ENCODE measurements at regions not wholly inside any gene's neighbourhood (a gene's known extent, or its start where the extent isn't known, plus 50 kb on each side); places are given as distances from the start of the nearest gene placed in this dataset.

GRCh38 chr4:108428923-108429322 lies 191.5 kb upstream of the RPL34 start:
- no peaks in the 10 kb centered on the region for H3K36me3 ChIP-seq (ENCODE audit: control insufficient read depth, insufficient read depth, low read length)
- Mint-ChIP-seq H3K4me3 (no peak overlapping the region), H3K36me3 (no peaks in the 10 kb centered on the region), H3K9me3 (no peaks in the 10 kb centered on the region), H3K4me1 (peaks cover 6 to 7% of the 10 kb centered on the region in 2 donors), H3K27ac (no peak overlapping the region), H3K27me3 (ENCODE audit: low read depth in 2 of 2) (no peaks in the 10 kb centered on the region)
- intact Hi-C loops (cut with micrococcal nuclease), result no loop called here
- TF ChIP-seq CTCF (IDR thresholded peaks at IDR 0.05), result no peak
- H3K27me3 ChIP-seq (ENCODE audit: control insufficient read depth, insufficient read depth, low read length), result no peaks in the 10 kb centered on the region
- no peak overlapping the region for H3K4me3 ChIP-seq (ENCODE audit: low read length)
- H3K9me3 ChIP-seq (ENCODE audit: control insufficient read depth, insufficient read depth, low read length), result no peaks in the 10 kb centered on the region
- ATAC-seq, result no peak
- no peak for DNase-seq
- no peak overlapping the region for H3K27ac ChIP-seq (ENCODE audit: low read length)
- H3K4me1 ChIP-seq (ENCODE audit: control insufficient read depth, insufficient read depth, low read length), result peaks cover 4% of the 10 kb centered on the region
- 87% methylated on average over 3 of the region's 3 CpGs for WGBS (ENCODE audit: insufficient coverage)

GRCh38 chr4:108427946-108428485 lies 192.4 kb upstream of the RPL34 start:
- no peak overlapping the region for H3K4me3 Mint-ChIP-seq
- no peaks in the 10 kb centered on the region for H3K27me3 Mint-ChIP-seq (ENCODE audit: low read depth in 2 of 2)
- no peaks in the 10 kb centered on the region for H3K9me3 Mint-ChIP-seq
- H3K4me3 ChIP-seq (ENCODE audit: low read length), result no peak overlapping the region
- H3K27ac ChIP-seq (ENCODE audit: low read length), result no peak overlapping the region
- H3K4me1 ChIP-seq (ENCODE audit: control insufficient read depth, insufficient read depth, low read length), result no peaks in the 10 kb centered on the region
- no peak for DNase-seq
- H3K27ac Mint-ChIP-seq, result no peak overlapping the region
- no peak for TF ChIP-seq CTCF (IDR thresholded peaks at IDR 0.05)
- 82% methylated on average over 2 of the region's 2 CpGs for WGBS (ENCODE audit: insufficient coverage)
- H3K36me3 Mint-ChIP-seq, result no peaks in the 10 kb centered on the region
- no peaks in the 10 kb centered on the region for H3K36me3 ChIP-seq (ENCODE audit: control insufficient read depth, insufficient read depth, low read length)
- H3K4me1 Mint-ChIP-seq, result no peaks in the 10 kb centered on the region
- intact Hi-C loops (cut with micrococcal nuclease), result no loop called here
- no peak for ATAC-seq
- no peaks in the 10 kb centered on the region for H3K9me3 ChIP-seq (ENCODE audit: control insufficient read depth, insufficient read depth, low read length)
- no peaks in the 10 kb centered on the region for H3K27me3 ChIP-seq (ENCODE audit: control insufficient read depth, insufficient read depth, low read length)

GRCh38 chr4:108426493-108426892 lies 193.9 kb upstream of the RPL34 start:
- Histone ChIP-seq H3K27me3 (ENCODE audit: control insufficient read depth, insufficient read depth, low read length) (no peaks in the 10 kb centered on the region), H3K27ac (ENCODE audit: low read length) (no peak overlapping the region), H3K9me3 (ENCODE audit: control insufficient read depth, insufficient read depth, low read length) (no peaks in the 10 kb centered on the region), H3K36me3 (ENCODE audit: control insufficient read depth, insufficient read depth, low read length) (no peaks in the 10 kb centered on the region), H3K4me3 (ENCODE audit: low read length) (no peak overlapping the region), H3K4me1 (ENCODE audit: control insufficient read depth, insufficient read depth, low read length) (no peaks in the 10 kb centered on the region)
- Mint-ChIP-seq H3K4me1 (no peaks in the 10 kb centered on the region), H3K4me3 (no peak overlapping the region), H3K9me3 (no peaks in the 10 kb centered on the region), H3K27me3 (ENCODE audit: low read depth in 2 of 2) (peaks cover 2 to 7% of the 10 kb centered on the region in 2 donors), H3K27ac (no peak overlapping the region), H3K36me3 (no peaks in the 10 kb centered on the region)
- WGBS (ENCODE audit: insufficient coverage), result 86% methylated on average over 2 of the region's 3 CpGs
- no peak for TF ChIP-seq CTCF (IDR thresholded peaks at IDR 0.05)
- intact Hi-C loops (cut with micrococcal nuclease), result no loop called here
- DNase-seq, result no peak
- no peak for ATAC-seq

- Histone ChIP-seq H3K36me3 (ENCODE audit: control insufficient read depth, insufficient read depth, low read length) (no peaks in the 10 kb centered on the region), H3K27me3 (ENCODE audit: control insufficient read depth, insufficient read depth, low read length) (no peaks in the 10 kb centered on the region), H3K9me3 (ENCODE audit: control insufficient read depth, insufficient read depth, low read length) (no peaks in the 10 kb centered on the region), H3K4me3 (ENCODE audit: low read length) (no peak overlapping the region), H3K27ac (ENCODE audit: low read length) (no peak overlapping the region), H3K4me1 (ENCODE audit: control insufficient read depth, insufficient read depth, low read length) (no peaks in the 10 kb centered on the region)
- intact Hi-C loops (cut with micrococcal nuclease), result no loop called here
- WGBS (ENCODE audit: insufficient coverage), result 96% methylated on average over 3 of the region's 3 CpGs
- no peak for TF ChIP-seq CTCF (IDR thresholded peaks at IDR 0.05)
- Mint-ChIP-seq H3K27me3 (ENCODE audit: low read depth in 2 of 2) (peaks cover 2 to 12% of the 10 kb centered on the region in 2 donors), H3K27ac (no peak overlapping the region), H3K4me1 (no peaks in the 10 kb centered on the region), H3K4me3 (no peak overlapping the region), H3K9me3 (no peaks in the 10 kb centered on the region), H3K36me3 (no peaks in the 10 kb centered on the region)
- ATAC-seq (no peak), DNase-seq (no peak)
Observed at GRCh38 chr4:108425988-108426387, 194.4 kb upstream of the RPL34 start.
